ENCODE measurements at regions not wholly inside any gene's neighbourhood (a gene's known extent, or its start where the extent isn't known, plus 50 kb on each side); places are given as distances from the start of the nearest gene placed in this dataset.

- TF ChIP-seq ATF3 (IDR thresholded peaks at IDR 0.05) (no peak), POLR2AphosphoS5 (IDR thresholded peaks at IDR 0.05; ENCODE audit: low read depth, low read length) (no peak), CTCF (IDR thresholded peaks at IDR 0.05 in 2 of 3, conservative IDR thresholded peaks at IDR 0.05 in 1 of 3; ENCODE audit: borderline replicate concordance in 1 of 3, insufficient read depth in 1 of 3, low read depth in 2 of 3, low read length in 2 of 3) (no peak), POLR2A (IDR thresholded peaks at IDR 0.05; ENCODE audit: borderline replicate concordance, extremely low read depth, insufficient read depth, insufficient read length) (no peak), SIN3A (IDR thresholded peaks at IDR 0.05; ENCODE audit: low read depth) (no peak), EZH2phosphoT487 (IDR thresholded peaks at IDR 0.05; ENCODE audit: borderline replicate concordance) (no peak), ZBTB33 (IDR thresholded peaks at IDR 0.05; ENCODE audit: extremely low read depth, insufficient replicate concordance, low read length) (no peak), EZH2 (IDR thresholded peaks at IDR 0.05) (no peak), YY1 (IDR thresholded peaks at IDR 0.05; ENCODE audit: extremely low read depth, insufficient replicate concordance, low read depth, low read length) (no peak)
Observed at GRCh38 chr16:5577463-5577862, 479.9 kb upstream of the EEF2KMT start.
